K562 (cell line): ENCODE measurements at regions not wholly inside any gene's neighbourhood (a gene's known extent, or its start where the extent isn't known, plus 50 kb on each side); places are given as distances from the start of the nearest gene placed in this dataset.

ENCODE experiments used
- ARNT ChIP-seq, 2 experiments: fragments of 450-650 bp; IDR thresholded peaks; 2 replicates each; pipeline ENCODE4 v1.6.1; 2016; ENCODE audit warnings: mild to moderate bottlenecking in 1 of 2
- ATF4 ChIP-seq: fragments of 450-650 bp; formaldehyde crosslinking; IDR thresholded peaks from 2 replicates; pipeline ENCODE4 v1.4.0; 2022; ENCODE audit warnings: mild to moderate bottlenecking, moderate library complexity
- LEF1 ChIP-seq: fragments of 450-650 bp; IDR thresholded peaks from 2 replicates; pipeline ENCODE4 v1.6.1; 2016; ENCODE audit warnings: mild to moderate bottlenecking
- ZC3H11A ChIP-seq: IDR thresholded peaks from 2 replicates; pipeline ENCODE4 v1.6.1; 2012; ENCODE audit warnings: low read depth, low read length, improper control_type of control experiment
- TF ChIP-seq, protein P1 (sequence below): sonication (generic); formaldehyde crosslinking; IDR thresholded peaks from 2 replicates; pipeline ENCODE4 v1.8.1; 2023; ENCODE audit warnings: missing genetic modification reagents, mild to moderate bottlenecking, borderline replicate concordance
- TF ChIP-seq, protein P2 (sequence below): sonication (generic); formaldehyde crosslinking; IDR thresholded peaks from 2 replicates; pipeline ENCODE4 v1.9.0; 2022; ENCODE audit warnings: mild to moderate bottlenecking, missing genetic modification reagents
- TF ChIP-seq, protein P3 (sequence below): fragments of 450-650 bp; IDR thresholded peaks from 2 replicates; pipeline ENCODE4 v1.7.0; 2016; ENCODE audit warnings: borderline replicate concordance

GRCh38 chr7:88576720-88577119 is 182.8 kb upstream of the ZNF804B start (continued):
- TF ChIP-seq, protein P1, sequence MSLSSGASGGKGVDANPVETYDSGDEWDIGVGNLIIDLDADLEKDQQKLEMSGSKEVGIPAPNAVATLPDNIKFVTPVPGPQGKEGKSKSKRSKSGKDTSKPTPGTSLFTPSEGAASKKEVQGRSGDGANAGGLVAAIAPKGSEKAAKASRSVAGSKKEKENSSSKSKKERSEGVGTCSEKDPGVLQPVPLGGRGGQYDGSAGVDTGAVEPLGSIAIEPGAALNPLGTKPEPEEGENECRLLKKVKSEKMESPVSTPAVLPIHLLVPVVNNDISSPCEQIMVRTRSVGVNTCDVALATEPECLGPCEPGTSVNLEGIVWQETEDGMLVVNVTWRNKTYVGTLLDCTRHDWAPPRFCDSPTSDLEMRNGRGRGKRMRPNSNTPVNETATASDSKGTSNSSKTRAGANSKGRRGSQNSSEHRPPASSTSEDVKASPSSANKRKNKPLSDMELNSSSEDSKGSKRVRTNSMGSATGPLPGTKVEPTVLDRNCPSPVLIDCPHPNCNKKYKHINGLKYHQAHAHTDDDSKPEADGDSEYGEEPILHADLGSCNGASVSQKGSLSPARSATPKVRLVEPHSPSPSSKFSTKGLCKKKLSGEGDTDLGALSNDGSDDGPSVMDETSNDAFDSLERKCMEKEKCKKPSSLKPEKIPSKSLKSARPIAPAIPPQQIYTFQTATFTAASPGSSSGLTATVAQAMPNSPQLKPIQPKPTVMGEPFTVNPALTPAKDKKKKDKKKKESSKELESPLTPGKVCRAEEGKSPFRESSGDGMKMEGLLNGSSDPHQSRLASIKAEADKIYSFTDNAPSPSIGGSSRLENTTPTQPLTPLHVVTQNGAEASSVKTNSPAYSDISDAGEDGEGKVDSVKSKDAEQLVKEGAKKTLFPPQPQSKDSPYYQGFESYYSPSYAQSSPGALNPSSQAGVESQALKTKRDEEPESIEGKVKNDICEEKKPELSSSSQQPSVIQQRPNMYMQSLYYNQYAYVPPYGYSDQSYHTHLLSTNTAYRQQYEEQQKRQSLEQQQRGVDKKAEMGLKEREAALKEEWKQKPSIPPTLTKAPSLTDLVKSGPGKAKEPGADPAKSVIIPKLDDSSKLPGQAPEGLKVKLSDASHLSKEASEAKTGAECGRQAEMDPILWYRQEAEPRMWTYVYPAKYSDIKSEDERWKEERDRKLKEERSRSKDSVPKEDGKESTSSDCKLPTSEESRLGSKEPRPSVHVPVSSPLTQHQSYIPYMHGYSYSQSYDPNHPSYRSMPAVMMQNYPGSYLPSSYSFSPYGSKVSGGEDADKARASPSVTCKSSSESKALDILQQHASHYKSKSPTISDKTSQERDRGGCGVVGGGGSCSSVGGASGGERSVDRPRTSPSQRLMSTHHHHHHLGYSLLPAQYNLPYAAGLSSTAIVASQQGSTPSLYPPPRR: no peak
- no peak for TF ChIP-seq ZC3H11A
- TF ChIP-seq, protein P2, sequence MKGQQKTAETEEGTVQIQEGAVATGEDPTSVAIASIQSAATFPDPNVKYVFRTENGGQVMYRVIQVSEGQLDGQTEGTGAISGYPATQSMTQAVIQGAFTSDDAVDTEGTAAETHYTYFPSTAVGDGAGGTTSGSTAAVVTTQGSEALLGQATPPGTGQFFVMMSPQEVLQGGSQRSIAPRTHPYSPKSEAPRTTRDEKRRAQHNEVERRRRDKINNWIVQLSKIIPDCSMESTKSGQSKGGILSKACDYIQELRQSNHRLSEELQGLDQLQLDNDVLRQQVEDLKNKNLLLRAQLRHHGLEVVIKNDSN (CRISPR knock-in tag): no peak
- no peak for TF ChIP-seq LEF1
- no peak for TF ChIP-seq ARNT (IDR thresholded peaks at IDR 0.05)
- TF ChIP-seq, protein P3, sequence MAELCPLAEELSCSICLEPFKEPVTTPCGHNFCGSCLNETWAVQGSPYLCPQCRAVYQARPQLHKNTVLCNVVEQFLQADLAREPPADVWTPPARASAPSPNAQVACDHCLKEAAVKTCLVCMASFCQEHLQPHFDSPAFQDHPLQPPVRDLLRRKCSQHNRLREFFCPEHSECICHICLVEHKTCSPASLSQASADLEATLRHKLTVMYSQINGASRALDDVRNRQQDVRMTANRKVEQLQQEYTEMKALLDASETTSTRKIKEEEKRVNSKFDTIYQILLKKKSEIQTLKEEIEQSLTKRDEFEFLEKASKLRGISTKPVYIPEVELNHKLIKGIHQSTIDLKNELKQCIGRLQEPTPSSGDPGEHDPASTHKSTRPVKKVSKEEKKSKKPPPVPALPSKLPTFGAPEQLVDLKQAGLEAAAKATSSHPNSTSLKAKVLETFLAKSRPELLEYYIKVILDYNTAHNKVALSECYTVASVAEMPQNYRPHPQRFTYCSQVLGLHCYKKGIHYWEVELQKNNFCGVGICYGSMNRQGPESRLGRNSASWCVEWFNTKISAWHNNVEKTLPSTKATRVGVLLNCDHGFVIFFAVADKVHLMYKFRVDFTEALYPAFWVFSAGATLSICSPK: no peak
- no peak for TF ChIP-seq ATF4 (CRISPR knock-in tag)
